ENCODE measurements at regions not wholly inside any gene's neighbourhood (a gene's known extent, or its start where the extent isn't known, plus 50 kb on each side); places are given as distances from the start of the nearest gene placed in this dataset.

DNA sequence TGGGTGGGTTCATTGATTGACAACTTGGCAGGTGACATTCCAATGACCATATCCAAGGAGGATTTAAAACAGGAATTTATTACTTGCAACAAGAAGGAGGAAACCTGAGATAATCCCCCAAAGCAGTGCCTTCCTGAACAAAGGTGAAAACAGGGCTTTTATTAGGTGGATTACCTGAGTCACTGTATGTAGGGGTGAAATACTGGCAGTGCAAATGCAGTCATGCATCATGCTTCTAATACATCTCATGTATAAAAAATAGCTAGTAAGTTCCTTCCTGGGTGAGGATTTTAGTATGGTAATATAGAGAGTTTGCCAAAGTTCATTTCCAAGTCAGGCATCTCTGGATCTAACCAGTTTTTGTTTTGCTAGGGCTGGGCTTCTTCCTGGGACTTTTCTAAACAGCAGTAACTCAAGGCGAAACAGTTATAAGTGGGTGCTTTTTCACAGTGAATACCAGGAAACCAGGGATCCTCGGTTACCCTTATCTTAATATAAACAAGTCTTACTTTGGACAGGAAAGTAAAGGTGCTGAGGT lies 583.4 kb upstream of the LRRTM1 start:
- no peak overlapping the region for H3K27ac ChIP-seq
- no peak overlapping the region for H3K9ac ChIP-seq (ENCODE audit: low read depth in 2 of 2, low read length in 2 of 2)
- no peaks in the 10 kb centered on the region for H3K4me1 ChIP-seq
- no peaks in the 10 kb centered on the region for H3K9me3 ChIP-seq
- no peaks in the 10 kb centered on the region for H3K27me3 ChIP-seq
- intact Hi-C loops (cut with DNase I): no loop called here
- H3K36me3 ChIP-seq: no peaks in the 10 kb centered on the region
- TF ChIP-seq, protein P1, sequence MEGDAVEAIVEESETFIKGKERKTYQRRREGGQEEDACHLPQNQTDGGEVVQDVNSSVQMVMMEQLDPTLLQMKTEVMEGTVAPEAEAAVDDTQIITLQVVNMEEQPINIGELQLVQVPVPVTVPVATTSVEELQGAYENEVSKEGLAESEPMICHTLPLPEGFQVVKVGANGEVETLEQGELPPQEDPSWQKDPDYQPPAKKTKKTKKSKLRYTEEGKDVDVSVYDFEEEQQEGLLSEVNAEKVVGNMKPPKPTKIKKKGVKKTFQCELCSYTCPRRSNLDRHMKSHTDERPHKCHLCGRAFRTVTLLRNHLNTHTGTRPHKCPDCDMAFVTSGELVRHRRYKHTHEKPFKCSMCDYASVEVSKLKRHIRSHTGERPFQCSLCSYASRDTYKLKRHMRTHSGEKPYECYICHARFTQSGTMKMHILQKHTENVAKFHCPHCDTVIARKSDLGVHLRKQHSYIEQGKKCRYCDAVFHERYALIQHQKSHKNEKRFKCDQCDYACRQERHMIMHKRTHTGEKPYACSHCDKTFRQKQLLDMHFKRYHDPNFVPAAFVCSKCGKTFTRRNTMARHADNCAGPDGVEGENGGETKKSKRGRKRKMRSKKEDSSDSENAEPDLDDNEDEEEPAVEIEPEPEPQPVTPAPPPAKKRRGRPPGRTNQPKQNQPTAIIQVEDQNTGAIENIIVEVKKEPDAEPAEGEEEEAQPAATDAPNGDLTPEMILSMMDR (IDR thresholded peaks at IDR 0.05): no peak
- peak; percentile 42 for DNase-seq
- H3K4me3 ChIP-seq: no peak overlapping the region

DNA sequence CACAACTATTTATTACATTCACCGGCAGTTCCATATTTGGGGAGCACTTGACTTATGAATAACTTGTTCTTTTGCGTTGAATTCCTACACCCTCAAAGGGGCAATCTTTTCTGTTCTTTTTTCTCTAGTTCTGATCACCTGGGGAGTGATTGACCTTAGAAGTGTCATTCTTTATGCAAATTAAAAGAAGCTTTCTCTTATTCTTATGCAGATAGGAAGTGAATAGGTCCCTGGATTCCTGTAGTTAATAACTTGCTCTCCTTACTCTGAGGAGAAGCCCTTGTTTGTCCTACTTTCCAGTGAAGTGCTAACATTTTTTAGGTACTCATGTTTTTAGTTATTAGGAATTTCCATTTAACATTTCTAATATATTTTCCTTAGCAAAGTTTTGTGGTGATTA lies 569.8 kb upstream of the LRRTM1 start:
- Histone ChIP-seq H3K4me1 (no peaks in the 10 kb centered on the region), H3K9me3 (no peaks in the 10 kb centered on the region), H3K36me3 (no peaks in the 10 kb centered on the region), H3K4me3 (no peak overlapping the region), H3K27me3 (no peaks in the 10 kb centered on the region), H3K27ac (no peak overlapping the region), H3K9ac (ENCODE audit: low read depth in 2 of 2, low read length in 2 of 2) (no peak overlapping the region)
- DNase-seq: no peak
- TF ChIP-seq, protein P1 (IDR thresholded peaks at IDR 0.05): no peak
- intact Hi-C loops (cut with DNase I): no loop called here

DNA sequence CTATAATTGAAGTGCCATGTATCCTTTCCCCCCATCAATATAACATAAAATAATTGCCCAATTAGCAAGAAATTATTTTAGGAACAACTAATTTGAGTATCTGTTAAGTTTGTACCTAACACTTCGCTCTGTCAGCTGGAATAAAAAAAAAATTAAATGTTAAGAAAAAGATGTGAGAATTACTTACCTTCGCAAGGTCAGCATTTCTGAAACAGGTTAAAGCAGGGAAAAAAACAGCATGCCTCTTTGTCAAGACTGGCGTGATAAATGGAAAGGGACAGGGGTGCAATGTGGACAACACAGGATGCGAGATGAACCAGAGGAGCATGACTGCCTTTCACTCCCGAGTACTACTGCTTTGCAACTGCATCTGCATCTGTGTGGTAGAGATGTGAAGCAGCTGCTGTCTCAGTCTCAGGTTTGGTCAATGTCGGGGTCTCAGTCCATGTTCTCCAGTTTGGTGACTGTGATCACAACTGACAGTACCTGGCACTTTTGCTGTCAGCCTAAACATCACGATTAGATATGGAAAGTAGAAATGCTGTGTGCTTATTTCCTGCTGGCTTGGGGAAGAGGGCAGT lies 565.4 kb upstream of the LRRTM1 start:
- intact Hi-C loops (cut with DNase I): no loop called here
- TF ChIP-seq, protein P1 (IDR thresholded peaks at IDR 0.05): no peak
- DNase-seq: no peak

DNA sequence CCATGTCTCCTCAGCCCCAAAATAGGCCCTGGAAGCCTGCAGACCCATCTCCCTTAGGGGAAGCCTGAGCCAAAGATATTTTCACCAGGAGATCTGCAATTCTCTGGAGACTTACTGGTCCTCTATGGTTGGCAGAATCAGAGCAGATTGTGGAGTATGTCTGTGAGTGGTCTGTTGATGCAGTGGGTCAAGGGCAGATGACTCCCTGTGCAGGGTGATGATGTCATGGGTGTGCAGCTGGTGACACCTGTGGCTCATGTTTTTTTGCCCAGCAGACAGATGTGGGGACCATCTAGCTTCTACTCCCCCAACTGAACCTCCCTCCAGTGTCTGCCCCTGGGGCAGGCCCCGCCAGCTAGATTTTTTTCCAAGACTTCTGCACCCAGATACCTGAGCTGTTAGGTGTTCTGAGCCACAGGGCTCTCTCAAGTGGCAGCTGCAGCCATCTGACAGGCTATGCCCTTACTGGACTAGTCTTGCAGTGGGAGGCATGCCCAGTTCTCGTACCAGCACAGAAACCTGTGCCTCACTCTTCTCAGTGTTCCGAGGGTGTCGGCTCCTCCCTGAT lies 558.7 kb upstream of the LRRTM1 start:
- Histone ChIP-seq H3K36me3 (no peaks in the 10 kb centered on the region), H3K27ac (no peak overlapping the region), H3K4me1 (no peaks in the 10 kb centered on the region), H3K9me3 (no peaks in the 10 kb centered on the region), H3K9ac (ENCODE audit: low read depth in 2 of 2, low read length in 2 of 2) (no peak overlapping the region), H3K27me3 (no peaks in the 10 kb centered on the region), H3K4me3 (no peak overlapping the region)
- intact Hi-C loops (cut with DNase I): no loop called here
- TF ChIP-seq, protein P1 (IDR thresholded peaks at IDR 0.05): no peak
- DNase-seq: no peak

More for the DNA sequence above, 565.4 kb upstream of the LRRTM1 start:
- Histone ChIP-seq H3K27me3 (no peaks in the 10 kb centered on the region), H3K36me3 (no peaks in the 10 kb centered on the region), H3K4me1 (no peaks in the 10 kb centered on the region), H3K27ac (no peak overlapping the region), H3K9me3 (no peaks in the 10 kb centered on the region), H3K4me3 (no peak overlapping the region), H3K9ac (ENCODE audit: low read depth in 2 of 2, low read length in 2 of 2) (no peak overlapping the region)

DNA sequence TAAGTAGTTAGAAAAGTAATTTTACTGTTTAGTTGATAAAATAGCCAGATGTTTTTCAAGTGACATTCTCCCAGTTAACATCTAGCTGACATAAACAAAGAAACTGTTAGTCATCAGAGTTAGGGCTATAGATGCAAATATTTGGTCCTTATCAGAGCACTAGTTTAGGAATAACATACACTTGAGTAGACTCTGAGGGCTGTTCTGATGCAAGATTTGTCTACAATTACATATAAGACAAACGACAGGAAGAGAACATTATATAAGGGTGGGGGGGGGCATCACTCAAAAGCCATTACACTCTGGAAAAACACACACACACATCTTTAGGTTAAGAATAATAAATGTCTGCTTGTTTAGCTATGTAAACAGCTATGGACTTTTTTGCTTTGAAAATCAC lies 554.4 kb upstream of the LRRTM1 start:
- intact Hi-C loops (cut with DNase I): no loop called here
- TF ChIP-seq, protein P1 (IDR thresholded peaks at IDR 0.05): no peak
- Histone ChIP-seq H3K4me3 (no peak overlapping the region), H3K27me3 (no peaks in the 10 kb centered on the region), H3K9ac (ENCODE audit: low read depth in 2 of 2, low read length in 2 of 2) (no peak overlapping the region), H3K27ac (no peak overlapping the region), H3K9me3 (no peaks in the 10 kb centered on the region), H3K36me3 (no peaks in the 10 kb centered on the region), H3K4me1 (no peaks in the 10 kb centered on the region)
- DNase-seq: no peak
